AG04450 (cell line): ENCODE measurements at regions not wholly inside any gene's neighbourhood (a gene's known extent, or its start where the extent isn't known, plus 50 kb on each side); places are given as distances from the start of the nearest gene placed in this dataset.

Experiments used
- CTCF ChIA-PET: fragments of 300-600, 350-600 bp; formaldehyde crosslinking; extraction: SDS; loops from one replicate; lab custom pipeline; 2022; ENCODE audit warnings: antibody characterized with exemption, inconsistent platforms; lab: Charles Lee
- POLR2A ChIA-PET: fragments of 350-600 bp; formaldehyde crosslinking; extraction: SDS; loops from one replicate; lab custom pipeline; 2021; ENCODE audit warnings: antibody characterized with exemption, inconsistent platforms; lab: Yijun Ruan, JAX
- DNase-seq: peaks from one replicate; pipeline ENCODE4 v3.0.0-alpha.2; 2011; ENCODE audit warnings: low read depth, low spot score
- H3K27ac ChIP-seq: one replicate; pipeline ENCODE4 v1.5.1; 2012; ENCODE audit warnings: low read depth, low read length, control low read depth
- H3K27me3 ChIP-seq: one replicate; pipeline ENCODE4 v1.6.0; 2012; ENCODE audit warnings: low read length; ENCODE audit not compliant: control insufficient read depth, insufficient read depth
- H3K4me3 ChIP-seq: 2 replicates; pipeline ENCODE4 v1.5.1; 2011; ENCODE audit warnings: mild to moderate bottlenecking, low read depth, low read length, control low read depth
- H3K9me3 ChIP-seq: 2 replicates; pipeline ENCODE4 v1.5.1; 2012; ENCODE audit warnings: low read length; ENCODE audit not compliant: control insufficient read depth, insufficient read depth
- TF ChIP-seq, protein P1 (sequence below): IDR thresholded peaks from 2 replicates; pipeline ENCODE4 v1.5.1; 2011; ENCODE audit warnings: low read depth, low read length, control low read depth, inconsistent platforms

DNA sequence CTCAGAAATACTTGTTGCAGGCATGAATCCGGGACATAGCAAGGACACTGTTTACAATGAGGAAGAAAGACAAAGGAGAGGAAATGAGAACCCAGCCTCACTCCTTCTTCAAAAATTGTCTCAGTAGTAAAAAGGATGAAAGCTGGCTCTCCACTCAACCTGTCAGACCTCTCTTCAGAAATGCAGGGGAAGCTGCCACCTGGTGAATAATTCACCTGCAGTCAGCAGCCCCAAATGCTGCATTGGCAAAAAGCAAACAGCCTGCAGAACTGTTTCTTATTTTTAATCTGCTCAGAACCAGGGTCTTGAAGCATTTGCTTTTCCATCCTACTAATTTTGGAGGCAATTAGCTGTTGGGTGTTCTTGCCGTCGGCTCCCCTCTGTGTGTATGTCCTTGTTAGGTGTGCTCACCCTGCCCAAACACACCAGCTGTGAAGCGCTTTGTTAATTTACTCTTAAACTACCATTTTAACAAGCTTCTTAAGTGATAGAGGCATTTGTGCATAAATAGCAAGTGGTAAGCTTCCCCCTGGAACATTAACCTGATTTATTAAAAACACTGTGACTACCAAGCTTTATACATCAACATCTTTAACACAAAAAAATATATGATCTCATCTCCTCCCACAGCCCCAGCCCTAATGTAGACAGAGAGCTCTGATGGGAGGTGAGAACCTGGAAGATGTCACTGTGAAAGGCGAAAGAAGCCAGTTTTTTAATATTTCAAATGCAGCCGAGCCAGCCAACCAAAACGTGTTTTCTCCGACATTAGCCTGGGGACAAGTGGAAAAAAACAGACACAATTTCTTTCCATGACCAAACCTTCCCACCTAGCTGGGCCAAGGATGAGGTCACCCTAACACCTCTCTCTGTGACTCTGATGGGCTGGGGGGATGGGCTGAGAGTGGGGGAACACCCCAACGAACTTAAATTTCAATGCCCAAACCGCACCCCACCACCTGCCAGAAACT is 451.0 kb upstream of the SULF2 start:
- no peak overlapping the region for H3K27ac ChIP-seq
- H3K4me3 ChIP-seq: no peak overlapping the region
- H3K9me3 ChIP-seq: peaks cover 6% of the 10 kb centered on the region; the same call in 1 of the 2 replicates
- DNase-seq: no peak
- CTCF ChIA-PET: no interaction called here
- H3K27me3 ChIP-seq: peaks cover 5% of the 10 kb centered on the region
- TF ChIP-seq, protein P1, sequence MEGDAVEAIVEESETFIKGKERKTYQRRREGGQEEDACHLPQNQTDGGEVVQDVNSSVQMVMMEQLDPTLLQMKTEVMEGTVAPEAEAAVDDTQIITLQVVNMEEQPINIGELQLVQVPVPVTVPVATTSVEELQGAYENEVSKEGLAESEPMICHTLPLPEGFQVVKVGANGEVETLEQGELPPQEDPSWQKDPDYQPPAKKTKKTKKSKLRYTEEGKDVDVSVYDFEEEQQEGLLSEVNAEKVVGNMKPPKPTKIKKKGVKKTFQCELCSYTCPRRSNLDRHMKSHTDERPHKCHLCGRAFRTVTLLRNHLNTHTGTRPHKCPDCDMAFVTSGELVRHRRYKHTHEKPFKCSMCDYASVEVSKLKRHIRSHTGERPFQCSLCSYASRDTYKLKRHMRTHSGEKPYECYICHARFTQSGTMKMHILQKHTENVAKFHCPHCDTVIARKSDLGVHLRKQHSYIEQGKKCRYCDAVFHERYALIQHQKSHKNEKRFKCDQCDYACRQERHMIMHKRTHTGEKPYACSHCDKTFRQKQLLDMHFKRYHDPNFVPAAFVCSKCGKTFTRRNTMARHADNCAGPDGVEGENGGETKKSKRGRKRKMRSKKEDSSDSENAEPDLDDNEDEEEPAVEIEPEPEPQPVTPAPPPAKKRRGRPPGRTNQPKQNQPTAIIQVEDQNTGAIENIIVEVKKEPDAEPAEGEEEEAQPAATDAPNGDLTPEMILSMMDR: no peak
- POLR2A ChIA-PET: no interaction called here

DNA sequence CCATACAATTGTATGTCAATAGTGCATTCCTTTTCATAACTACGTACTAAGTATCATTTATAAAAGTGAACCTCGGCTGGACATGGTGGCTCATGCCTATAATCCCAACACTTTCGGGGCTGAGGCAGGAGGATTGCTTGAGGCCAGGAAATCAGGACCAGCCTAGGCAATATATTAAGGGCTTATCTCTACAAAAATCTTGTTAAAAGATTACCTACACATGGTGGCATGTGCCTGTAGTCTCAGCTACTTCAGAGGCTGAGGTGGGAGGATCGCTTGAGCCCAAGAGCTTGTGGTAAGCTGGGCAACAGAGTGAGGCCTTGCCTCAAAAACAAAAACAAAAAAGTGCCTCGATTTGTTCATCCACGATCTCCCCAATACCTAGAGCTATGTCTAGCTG is 449.7 kb upstream of the SULF2 start:
- ChIA-PET POLR2A (interaction anchor here (0.7 kb wide), 1 partner anchor 142 kb away, joined by 3 read pairs; no protein-coding TSS in a partner anchor), CTCF (interaction anchor here (0.6 kb wide), 1 partner anchor 244 kb away, joined by 7 read pairs; no protein-coding TSS in a partner anchor)
- TF ChIP-seq, protein P1: no peak
- H3K4me3 ChIP-seq: no peak overlapping the region
- H3K9me3 ChIP-seq: peaks cover 13% of the 10 kb centered on the region
- no peak overlapping the region for H3K27ac ChIP-seq
- DNase-seq: no peak
- peaks cover 5% of the 10 kb centered on the region for H3K27me3 ChIP-seq

DNA sequence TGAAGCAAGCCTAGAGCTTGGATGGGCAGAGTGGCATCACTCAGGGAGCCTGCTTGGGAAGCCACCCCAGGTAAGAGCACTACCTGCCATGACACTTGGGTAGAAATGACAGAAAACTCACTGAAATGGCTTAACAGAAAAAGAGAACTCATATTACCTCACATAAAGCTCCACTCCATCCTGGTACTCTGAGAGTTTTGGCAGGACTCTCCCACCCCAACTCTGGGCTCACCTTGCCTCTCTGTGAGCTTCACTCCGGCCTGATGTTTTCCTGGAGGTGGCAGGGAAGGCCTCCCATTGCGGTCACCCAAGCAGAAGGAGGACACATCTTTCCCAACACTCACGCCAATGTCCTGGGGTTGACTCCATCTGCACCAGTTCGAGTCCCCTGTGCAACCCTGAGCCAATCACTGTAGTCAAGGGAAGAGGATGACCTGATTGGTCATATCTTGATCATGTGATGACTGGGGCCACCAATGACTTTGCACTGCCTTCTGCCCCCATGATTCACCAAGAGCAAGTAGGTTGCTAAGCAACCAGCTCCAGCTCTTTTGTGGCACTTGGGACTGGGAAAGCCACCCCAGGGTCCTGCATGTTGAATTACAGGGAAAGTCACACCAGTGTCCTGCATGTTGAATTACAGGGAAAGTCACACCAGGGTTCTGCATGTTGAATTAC is 446.1 kb upstream of the SULF2 start:
- Histone ChIP-seq H3K27ac (no peak overlapping the region), H3K4me3 (no peak overlapping the region), H3K27me3 (peaks cover 3% of the 10 kb centered on the region), H3K9me3 (peaks cover 13% of the 10 kb centered on the region)
- POLR2A ChIA-PET: no interaction called here
- CTCF ChIA-PET: no interaction called here
- TF ChIP-seq, protein P1: no peak
- no peak for DNase-seq

DNA sequence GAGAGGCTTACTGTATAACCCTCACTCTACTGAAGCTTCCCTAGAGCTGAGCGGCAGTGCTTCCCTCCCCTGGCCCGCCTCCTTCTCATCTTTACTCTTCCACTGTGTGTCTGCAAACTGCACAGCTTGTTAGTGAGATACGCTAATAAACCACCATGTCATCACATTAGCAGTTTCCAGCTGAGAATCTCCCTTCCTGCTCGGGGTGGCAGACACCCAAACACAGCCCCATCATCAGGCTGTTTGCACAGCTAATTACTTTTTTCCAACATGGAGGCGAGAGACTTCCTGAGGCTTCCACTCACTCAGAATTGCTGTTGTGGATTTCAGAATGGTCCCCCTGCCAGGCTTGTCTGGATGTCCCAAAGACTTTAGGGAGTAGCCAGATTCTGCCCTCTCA is 444.9 kb upstream of the SULF2 start:
- Histone ChIP-seq H3K27ac (no peak overlapping the region), H3K9me3 (peaks cover 13% of the 10 kb centered on the region), H3K27me3 (peaks cover 3% of the 10 kb centered on the region), H3K4me3 (no peak overlapping the region)
- TF ChIP-seq, protein P1: no peak
- DNase-seq: no peak
- ChIA-PET CTCF (no interaction called here), POLR2A (no interaction called here)
